A673 (cell line): ENCODE measurements at regions not wholly inside any gene's neighbourhood (a gene's known extent, or its start where the extent isn't known, plus 50 kb on each side); places are given as distances from the start of the nearest gene placed in this dataset.

Experiments
- BruUV-seq: library from RNA; stranded (reverse); fragments of 400-500 nt; replicated peaks from 2 replicates; lab custom pipeline; 2021; lab: Mats Ljungman, UMichigan
- CTCF ChIA-PET: fragments of 300-600 bp; sonication (Branson Sonifier 250); formaldehyde crosslinking; loops from one replicate; lab custom pipeline; 2022; ENCODE audit warnings: antibody characterized with exemption; lab: Charles Lee
- POLR2A ChIA-PET: fragments of 300-600 bp; sonication (Branson Sonifier 250); formaldehyde crosslinking; loops from one replicate; lab custom pipeline; 2022; ENCODE audit warnings: antibody characterized with exemption; ENCODE audit not compliant: low non-redundant PET; lab: Charles Lee
- DNase-seq: peaks from one replicate; pipeline ENCODE4 v3.0.0-alpha.2; 2015; ENCODE audit warnings: low spot score
- H3K27ac ChIP-seq: fragments of 200-600 bp; sonication (generic); 2 replicates; pipeline ENCODE4 v1.5.1; 2016; ENCODE audit warnings: mixed run types, low read depth, mild to moderate bottlenecking, mixed read lengths, antibody characterized with exemption, low read length; ENCODE audit not compliant: poor library complexity, severe bottlenecking
- H3K27me3 ChIP-seq: fragments of 200-600 bp; sonication (generic); replicated peaks from 2 replicates; pipeline ENCODE4 v1.6.1; 2017; ENCODE audit warnings: mixed run types, low read depth, mild to moderate bottlenecking, mixed read lengths, antibody characterized with exemption, low read length; ENCODE audit not compliant: insufficient read depth, poor library complexity
- H3K36me3 ChIP-seq: fragments of 200-600 bp; sonication (generic); 2 replicates; pipeline ENCODE4 v1.6.1; 2016; ENCODE audit warnings: mixed run types, mild to moderate bottlenecking, mixed read lengths, antibody characterized with exemption, low read length; ENCODE audit not compliant: insufficient read depth, poor library complexity, severe bottlenecking
- H3K4me1 ChIP-seq: fragments of 200-600 bp; sonication (generic); 2 replicates; pipeline ENCODE4 v1.6.1; 2017; ENCODE audit warnings: mixed run types, mild to moderate bottlenecking, mixed read lengths, antibody characterized with exemption, low read length; ENCODE audit not compliant: insufficient read depth, poor library complexity, severe bottlenecking
- H3K4me3 ChIP-seq: fragments of 200-600 bp; sonication (generic); 2 replicates; pipeline ENCODE4 v1.5.1; 2016; ENCODE audit warnings: low read depth, mixed run types, mild to moderate bottlenecking, mixed read lengths, low read length; ENCODE audit not compliant: poor library complexity, severe bottlenecking
- H3K9me3 ChIP-seq: fragments of 200-600 bp; sonication (generic); 2 replicates; pipeline ENCODE4 v1.6.1; 2016; ENCODE audit warnings: mixed run types, low read depth, mild to moderate bottlenecking, mixed read lengths, antibody characterized with exemption, low read length; ENCODE audit not compliant: poor library complexity, severe bottlenecking
- CTCF ChIP-seq: fragments of 300-800, 200-600 bp; sonication (generic); conservative IDR thresholded peaks from 2 replicates; pipeline ENCODE4 v1.5.1; 2017; ENCODE audit warnings: low read depth, mild to moderate bottlenecking, antibody characterized with exemption, low read length, moderate library complexity, mixed read lengths
- EZH2 ChIP-seq: fragments of 200-600 bp; sonication (generic); IDR thresholded peaks from 2 replicates; pipeline ENCODE4 v1.6.1; 2017; ENCODE audit warnings: borderline replicate concordance, low read depth, mild to moderate bottlenecking, mixed read lengths, antibody characterized with exemption, low read length; ENCODE audit not compliant: poor library complexity, severe bottlenecking
- intact Hi-C: fragments of 100-400 bp; cut with micrococcal nuclease; formaldehyde crosslinking; loops from one replicate; pipeline ENCODE4 v1.10.0; 2022; ENCODE audit not compliant: unreplicated experiment

GRCh38 chr6:106759112-106759511 lies 129.7 kb downstream of the QRSL1 start:
- intact Hi-C loops: no loop called here
- Histone ChIP-seq H3K4me1 (no peaks in the 10 kb centered on the region), H3K27me3 (no peaks in the 10 kb centered on the region), H3K9me3 (peaks cover 4% of the 10 kb centered on the region), H3K27ac (no peak overlapping the region), H3K36me3 (no peaks in the 10 kb centered on the region), H3K4me3 (no peak overlapping the region)
- POLR2A ChIA-PET: no interaction called here
- DNase-seq: no peak
- CTCF ChIA-PET: no interaction called here
- no TSS peak for BruUV-seq
- TF ChIP-seq EZH2 (no peak), CTCF (no peak)

- BruUV-seq: no TSS peak
- no peak overlapping the region for H3K27ac ChIP-seq
- DNase-seq: no peak
- ChIA-PET CTCF (no interaction called here), POLR2A (no interaction called here)
- H3K9me3 ChIP-seq: peaks cover 4% of the 10 kb centered on the region
- no peaks in the 10 kb centered on the region for H3K27me3 ChIP-seq
- no peak overlapping the region for H3K4me3 ChIP-seq
- H3K4me1 ChIP-seq: no peaks in the 10 kb centered on the region
- TF ChIP-seq CTCF: no peak
- no peak for TF ChIP-seq EZH2
- intact Hi-C loops: no loop called here
- no peaks in the 10 kb centered on the region for H3K36me3 ChIP-seq
Observed at GRCh38 chr6:106757722-106758467, 128.5 kb downstream of the QRSL1 start.

GRCh38 chr6:106757267-106757666 lies 127.9 kb downstream of the QRSL1 start:
- Histone ChIP-seq H3K27me3 (no peaks in the 10 kb centered on the region), H3K4me1 (no peaks in the 10 kb centered on the region), H3K9me3 (peaks cover 4% of the 10 kb centered on the region), H3K4me3 (no peak overlapping the region), H3K36me3 (no peaks in the 10 kb centered on the region), H3K27ac (no peak overlapping the region)
- intact Hi-C loops: no loop called here
- DNase-seq: no peak
- POLR2A ChIA-PET: no interaction called here
- CTCF ChIA-PET: no interaction called here
- BruUV-seq: no TSS peak
- TF ChIP-seq CTCF: no peak
- TF ChIP-seq EZH2: no peak
